K562 (cell line): ENCODE measurements at regions not wholly inside any gene's neighbourhood (a gene's known extent, or its start where the extent isn't known, plus 50 kb on each side); places are given as distances from the start of the nearest gene placed in this dataset.

Experiments used
- ATAC-seq: fragments of 200-7000 bp; cut with Tn5 transposase; 3 replicates; pipeline ENCODE4 v1.9.1; 2020; ENCODE audit warnings: moderate library complexity
- BruUV-seq: library from RNA; stranded (reverse); fragments of 400-500 nt; replicated peaks from 2 replicates; lab custom pipeline; 2021; lab: Mats Ljungman, UMichigan
- CTCF ChIA-PET: fragments of 300-600 bp; formaldehyde crosslinking; extraction: SDS; loops from one replicate; lab custom pipeline; 2021; ENCODE audit warnings: low intra/inter-chr PET ratio; lab: Yijun Ruan, JAX
- POLR2A ChIA-PET: fragments of 300-600, 350-650 bp; sonication (Branson Sonifier 250); formaldehyde crosslinking; extraction: SDS; loops from one replicate; lab custom pipeline; 2021; ENCODE audit warnings: antibody characterized with exemption, inconsistent platforms; lab: Yijun Ruan, JAX
- DNase-seq, 4 experiments: peaks; one replicate each; pipeline versions ENCODE4 v3.0.0 to v3.0.0-alpha.2; 2011 to 2018; ENCODE audit warnings: low spot score in 3 of 4, mixed read lengths in 3 of 4; ENCODE audit errors: extremely low read depth in 1 of 4
- FAIRE-seq: peaks from 2 replicates; lab custom pipeline; 2011; peaks lifted over from hg19 to GRCh38; lab: Jason Lieb, UNC
- H2AFZ ChIP-seq: 2 replicates; pipeline ENCODE4 v1.6.0; 2011; ENCODE audit warnings: low read depth, low read length, control low read depth, inconsistent platforms
- H3K27ac ChIP-seq: fragments of 200-600 bp; 3 replicates; pipeline ENCODE4 v1.8.0; 2011; ENCODE audit warnings: low read depth, mild to moderate bottlenecking, control low read depth, inconsistent platforms, low read length, moderate library complexity, mixed read lengths; ENCODE audit errors: extremely low read depth
- H3K27me3 ChIP-seq, 2 experiments: fragments of 300-600 bp in 1 of 2; 2 replicates in 1 of 2; 3 replicates in 1 of 2; pipeline versions ENCODE4 v1.6.0 to v1.8.0; 2011; ENCODE audit warnings: inconsistent platforms in 2 of 2, low read length in 2 of 2, mild to moderate bottlenecking in 1 of 2, mixed read lengths in 1 of 2, moderate library complexity in 1 of 2; ENCODE audit not compliant: control insufficient read depth in 2 of 2, insufficient read depth in 2 of 2
- H3K36me3 ChIP-seq: fragments of 300-600 bp; 3 replicates; pipeline ENCODE4 v1.8.0; 2011; ENCODE audit warnings: mild to moderate bottlenecking, low read length, inconsistent platforms; ENCODE audit not compliant: control insufficient read depth, insufficient read depth
- H3K4me1 ChIP-seq, 2 experiments: fragments of 200-600 bp in 1 of 2; replicated peaks in 1 of 2; 2 replicates in 1 of 2; 3 replicates in 1 of 2; pipeline versions ENCODE4 v1.5.1 to v1.8.0; 2011; ENCODE audit warnings: inconsistent platforms in 2 of 2, low read length in 2 of 2, mild to moderate bottlenecking in 1 of 2, mixed read lengths in 1 of 2, moderate library complexity in 1 of 2; ENCODE audit not compliant: control insufficient read depth in 2 of 2, insufficient read depth in 2 of 2
- H3K4me2 ChIP-seq: 2 replicates; pipeline ENCODE4 v1.6.1; 2011; ENCODE audit warnings: low read length, control low read depth, inconsistent platforms, mixed read lengths; ENCODE audit not compliant: insufficient read depth
- H3K4me3 ChIP-seq: fragments of 200-600 bp; sonication (generic), shearing (Covaris generic); 2 replicates; pipeline ENCODE4 v1.5.1; 2016; ENCODE audit warnings: control low read depth, inconsistent platforms
- H3K79me2 ChIP-seq: fragments of 200-600 bp; 3 replicates; pipeline ENCODE4 v1.8.0; 2011; ENCODE audit warnings: low read length, inconsistent platforms; ENCODE audit not compliant: control insufficient read depth, insufficient read depth
- H3K9ac ChIP-seq, 2 experiments: 2 replicates each; pipeline versions ENCODE4 v1.6.0 to v1.6.1; 2011; ENCODE audit warnings: low read depth in 2 of 2, low read length in 2 of 2, control low read depth in 1 of 2, inconsistent platforms in 1 of 2, mild to moderate bottlenecking in 1 of 2, mixed read lengths in 1 of 2; ENCODE audit not compliant: insufficient read depth in 1 of 2
- H3K9me1 ChIP-seq: one replicate; pipeline ENCODE4 v1.6.0; 2011; ENCODE audit warnings: inconsistent platforms, mild to moderate bottlenecking, low read length, moderate library complexity; ENCODE audit not compliant: control insufficient read depth, insufficient read depth
- H3K9me3 ChIP-seq: replicated peaks from 2 replicates; pipeline ENCODE4 v1.5.1; 2011; ENCODE audit warnings: low read depth, low read length, inconsistent platforms; ENCODE audit not compliant: control insufficient read depth, insufficient read depth
- H4K20me1 ChIP-seq: replicated peaks from 2 replicates; pipeline ENCODE4 v1.6.1; 2011; ENCODE audit warnings: low read length, inconsistent platforms, mixed read lengths; ENCODE audit not compliant: control insufficient read depth, insufficient read depth
- ARHGAP35 ChIP-seq: fragments of 450-650 bp; IDR thresholded peaks from 2 replicates; pipeline ENCODE4 v1.6.1; 2018; ENCODE audit not compliant: partially characterized antibody
- CXXC5 ChIP-seq: fragments of 250-450 bp; sonication (Bioruptor Pico); IDR thresholded peaks from 2 replicates; pipeline ENCODE4 v1.8.0; 2022; ENCODE audit warnings: inconsistent platforms, mild to moderate bottlenecking, moderate library complexity
- EZH2 ChIP-seq: IDR thresholded peaks from 2 replicates; pipeline ENCODE4 v1.6.1; 2012; ENCODE audit warnings: low read depth, mild to moderate bottlenecking, inconsistent platforms, low read length, borderline replicate concordance
- FOXJ2 ChIP-seq: fragments of 200-800 bp; sonication (Bioruptor generic); IDR thresholded peaks from 2 replicates; pipeline ENCODE4 v1.6.1; 2016; ENCODE audit warnings: missing genetic modification characterization, missing compliant biosample characterization
- HDGF ChIP-seq: fragments of 450-650 bp; IDR thresholded peaks from 2 replicates; pipeline ENCODE4 v1.6.1; 2016
- IRF2 ChIP-seq: sonication (generic); formaldehyde crosslinking; IDR thresholded peaks from 2 replicates; pipeline ENCODE4 v1.8.1; 2022; ENCODE audit warnings: mild to moderate bottlenecking, missing genetic modification reagents
- NFE2L1 ChIP-seq: fragments of 450-650 bp; IDR thresholded peaks from 2 replicates; pipeline ENCODE4 v1.6.1; 2016; ENCODE audit warnings: missing genetic modification characterization, low read depth, mild to moderate bottlenecking, missing compliant biosample characterization, moderate library complexity, borderline replicate concordance
- SMARCE1 ChIP-seq: fragments of 450-650 bp; IDR thresholded peaks from 2 replicates; pipeline ENCODE4 v1.7.1; 2016; ENCODE audit warnings: mild to moderate bottlenecking
- SP1 ChIP-seq: sonication (generic); formaldehyde crosslinking; IDR thresholded peaks from 2 replicates; pipeline ENCODE4 v1.8.1; 2022; ENCODE audit warnings: mild to moderate bottlenecking, missing genetic modification reagents
- ZNF583 ChIP-seq: fragments of 250-450 bp; sonication (Bioruptor Pico); IDR thresholded peaks from 2 replicates; pipeline ENCODE4 v1.4.0; 2020
- WGBS: fragments of 100-300 bp; shearing (Covaris generic); methylation state at CpG from one replicate; pipeline ENCODE4 v1.1.6; 2016; ENCODE audit warnings: low coverage, mixed read lengths; ENCODE audit not compliant: insufficient coverage; ENCODE audit errors: missing lambda C conversion rate; 5-methylcytosine and 5-hydroxymethylcytosine counted together
- in situ Hi-C: fragments of 300-500 bp; cut with MboI; formaldehyde crosslinking; loops from 4 replicates; pipeline ENCODE4 v1.15.0; 2018; ENCODE audit warnings: inconsistent platforms, mixed read lengths
- intact Hi-C: fragments of 100-400 bp; cut with micrococcal nuclease; formaldehyde crosslinking; loops from 2 replicates; pipeline ENCODE4 v1.14.2; 2022
- TF ChIP-seq, protein P1 (sequence below): sonication (generic); formaldehyde crosslinking; IDR thresholded peaks from 2 replicates; pipeline ENCODE4 v1.8.0; 2023; ENCODE audit warnings: mild to moderate bottlenecking, missing genetic modification reagents

DNA sequence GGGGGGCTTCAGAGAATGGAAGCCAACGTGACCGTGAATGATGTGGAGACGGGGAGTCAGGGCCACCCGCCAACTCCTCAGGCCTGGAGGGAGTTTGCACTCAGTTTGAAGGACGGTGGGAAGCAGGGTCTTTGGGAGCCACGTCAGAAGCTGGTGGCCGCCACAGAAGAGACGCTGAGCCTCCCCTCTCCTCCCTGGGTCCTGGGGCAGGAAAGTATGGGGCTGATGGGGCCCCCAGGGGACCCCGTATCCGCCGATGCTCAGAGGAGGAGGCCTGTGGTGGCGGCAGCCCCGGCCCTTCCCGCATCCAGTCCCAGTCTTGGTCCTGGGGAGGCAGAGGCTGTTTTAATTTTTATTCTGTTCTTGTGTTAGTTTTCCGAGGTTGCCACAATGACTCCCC, 188.6 kb upstream of the C1orf174 start:
- intact Hi-C loops = no loop called here
- Histone ChIP-seq H3K9ac (no peak overlapping the region), H4K20me1 (no peaks in the 10 kb centered on the region; the same call in 1 of the 2 replicates), H3K4me3 (no peak overlapping the region), H3K27ac (no peak overlapping the region)
- TF ChIP-seq IRF2 (CRISPR knock-in tag) (no peak), EZH2 (no peak), NFE2L1 (tag) (no peak), SMARCE1 (no peak), ARHGAP35 (no peak), ZNF583 (CRISPR knock-in tag) (no peak), CXXC5 (CRISPR knock-in tag) (no peak), HDGF (no peak), SP1 (CRISPR knock-in tag) (no peak), FOXJ2 (no peak)
- TF ChIP-seq, protein P1, sequence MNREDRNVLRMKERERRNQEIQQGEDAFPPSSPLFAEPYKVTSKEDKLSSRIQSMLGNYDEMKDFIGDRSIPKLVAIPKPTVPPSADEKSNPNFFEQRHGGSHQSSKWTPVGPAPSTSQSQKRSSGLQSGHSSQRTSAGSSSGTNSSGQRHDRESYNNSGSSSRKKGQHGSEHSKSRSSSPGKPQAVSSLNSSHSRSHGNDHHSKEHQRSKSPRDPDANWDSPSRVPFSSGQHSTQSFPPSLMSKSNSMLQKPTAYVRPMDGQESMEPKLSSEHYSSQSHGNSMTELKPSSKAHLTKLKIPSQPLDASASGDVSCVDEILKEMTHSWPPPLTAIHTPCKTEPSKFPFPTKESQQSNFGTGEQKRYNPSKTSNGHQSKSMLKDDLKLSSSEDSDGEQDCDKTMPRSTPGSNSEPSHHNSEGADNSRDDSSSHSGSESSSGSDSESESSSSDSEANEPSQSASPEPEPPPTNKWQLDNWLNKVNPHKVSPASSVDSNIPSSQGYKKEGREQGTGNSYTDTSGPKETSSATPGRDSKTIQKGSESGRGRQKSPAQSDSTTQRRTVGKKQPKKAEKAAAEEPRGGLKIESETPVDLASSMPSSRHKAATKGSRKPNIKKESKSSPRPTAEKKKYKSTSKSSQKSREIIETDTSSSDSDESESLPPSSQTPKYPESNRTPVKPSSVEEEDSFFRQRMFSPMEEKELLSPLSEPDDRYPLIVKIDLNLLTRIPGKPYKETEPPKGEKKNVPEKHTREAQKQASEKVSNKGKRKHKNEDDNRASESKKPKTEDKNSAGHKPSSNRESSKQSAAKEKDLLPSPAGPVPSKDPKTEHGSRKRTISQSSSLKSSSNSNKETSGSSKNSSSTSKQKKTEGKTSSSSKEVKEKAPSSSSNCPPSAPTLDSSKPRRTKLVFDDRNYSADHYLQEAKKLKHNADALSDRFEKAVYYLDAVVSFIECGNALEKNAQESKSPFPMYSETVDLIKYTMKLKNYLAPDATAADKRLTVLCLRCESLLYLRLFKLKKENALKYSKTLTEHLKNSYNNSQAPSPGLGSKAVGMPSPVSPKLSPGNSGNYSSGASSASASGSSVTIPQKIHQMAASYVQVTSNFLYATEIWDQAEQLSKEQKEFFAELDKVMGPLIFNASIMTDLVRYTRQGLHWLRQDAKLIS = no peak
- TF ChIP-seq, all 486 proteins: peak for 0
- 0% methylated on average over 13 of the region's 15 CpGs for WGBS
- no peak for FAIRE-seq
- no peak for DNase-seq
- no peaks in the 10 kb centered on the region for H3K9me3 ChIP-seq
- in situ Hi-C loops = no loop called here
- no peak overlapping the region for H3K4me2 ChIP-seq
- peaks cover 7 to 44% of the 10 kb centered on the region in 2 experiments; a peak in 4 of 5 replicates for H3K27me3 ChIP-seq
- ATAC-seq = no peak
- no peaks in the 10 kb centered on the region for H3K36me3 ChIP-seq
- BruUV-seq = no TSS peak
- ChIA-PET CTCF (no interaction called here), POLR2A (no interaction called here)
- no peaks in the 10 kb centered on the region for H3K4me1 ChIP-seq
- H2AFZ ChIP-seq = no peak overlapping the region
- no peaks in the 10 kb centered on the region for H3K79me2 ChIP-seq
- no peaks in the 10 kb centered on the region for H3K9me1 ChIP-seq
